Stomach (tissue), 4 donors: ENCODE measurements at regions not wholly inside any gene's neighbourhood (a gene's known extent, or its start where the extent isn't known, plus 50 kb on each side); places are given as distances from the start of the nearest gene placed in this dataset.

Experiments used
- CTCF ChIP-seq, 7 experiments: fragments of 450-650 bp in 4 of 7; fragments of 200-600 bp in 3 of 7; sonication (generic) in 3 of 7; IDR thresholded peaks; one replicate each; pipeline ENCODE4 v1.5.1; 2016 to 2019; ENCODE audit warnings: antibody characterized with exemption in 7 of 7, control low read depth in 2 of 7, mild to moderate bottlenecking in 1 of 7
- EP300 ChIP-seq: sonication (generic); formaldehyde crosslinking; IDR thresholded peaks from one replicate; pipeline ENCODE4 v1.6.1; 2017; ENCODE audit warnings: antibody characterized with exemption

GRCh38 chr10:78762086-78762630 is 306.6 kb upstream of the ZMIZ1 start:
- TF ChIP-seq CTCF (IDR thresholded peaks at IDR 0.05) (no peak), EP300 (no peak)
